B cell (primary cell): ENCODE measurements at regions not wholly inside any gene's neighbourhood (a gene's known extent, or its start where the extent isn't known, plus 50 kb on each side); places are given as distances from the start of the nearest gene placed in this dataset.

Experiments
- ATAC-seq: fragments of 200-7000 bp; cut with Tn5 transposase; one replicate; pipeline ENCODE4 v1.10.0; 2021; ENCODE audit warnings: low read depth, mild to moderate bottlenecking, moderate number of reproducible peaks, moderate library complexity
- CTCF ChIA-PET: fragments of 350-600 bp; sonication (Branson Sonifier 250); formaldehyde crosslinking; loops from one replicate; lab custom pipeline; 2021; ENCODE audit warnings: antibody characterized with exemption, inconsistent platforms; lab: Charles Lee
- POLR2A ChIA-PET: fragments of 350-600 bp; sonication (Branson Sonifier 250); formaldehyde crosslinking; loops from one replicate; lab custom pipeline; 2021; ENCODE audit warnings: antibody characterized with exemption; lab: Charles Lee
- DNase-seq: peaks from one replicate; pipeline ENCODE4 v3.0.0; 2013
- H2AFZ ChIP-seq: 2 replicates; pipeline ENCODE4 v1.6.1; 2012; ENCODE audit warnings: mild to moderate bottlenecking, low read depth, low read length; ENCODE audit not compliant: insufficient read depth, poor library complexity, severe bottlenecking
- H3K27ac ChIP-seq, 2 donors: 1 replicate in 1 of 2; 2 replicates in 1 of 2; pipeline ENCODE4 v1.5.1; 2012 to 2013; ENCODE audit warnings: low read length in 2 of 2, mild to moderate bottlenecking in 2 of 2, moderate library complexity in 1 of 2
- H3K27me3 ChIP-seq, 4 experiments: fragments of 200-600 bp in 1 of 4; sonication (generic) in 1 of 4; replicated peaks in 1 of 4; 1 replicate in 2 of 4; 2 replicates in 2 of 4; pipeline versions ENCODE4 v1.6.1 to v1.7.0; 2013 to 2016; ENCODE audit warnings: low read length in 3 of 4, mild to moderate bottlenecking in 2 of 4, mixed read lengths in 1 of 4, moderate library complexity in 1 of 4; ENCODE audit not compliant: insufficient read depth in 4 of 4, control insufficient read depth in 3 of 4; ENCODE audit errors: control extremely low read depth in 1 of 4
- H3K36me3 ChIP-seq, 2 experiments: replicated peaks in 1 of 2; 1 replicate in 1 of 2; 2 replicates in 1 of 2; pipeline versions ENCODE4 v1.6.1 to v1.7.1; 2013; ENCODE audit warnings: low read length in 1 of 2; ENCODE audit not compliant: insufficient read depth in 2 of 2, control insufficient read depth in 1 of 2; ENCODE audit errors: control extremely low read depth in 1 of 2, extremely low read depth in 1 of 2
- H3K4me1 ChIP-seq, 2 donors: fragments of 200-600 bp in 1 of 2; sonication (generic) in 1 of 2; 1 replicate in 1 of 2; 2 replicates in 1 of 2; pipeline versions ENCODE4 v1.5.1 to v1.6.1; 2013 to 2017; ENCODE audit warnings: low read length in 2 of 2; ENCODE audit not compliant: control insufficient read depth in 2 of 2, insufficient read depth in 2 of 2
- H3K4me2 ChIP-seq: replicated peaks from 2 replicates; pipeline ENCODE3; 2012; ENCODE audit warnings: mild to moderate bottlenecking, low read depth, low read length; ENCODE audit not compliant: poor library complexity, severe bottlenecking
- H3K4me3 ChIP-seq, 5 experiments: fragments of 200-600 bp in 1 of 5; sonication (generic) in 1 of 5; 1 replicate in 3 of 5; 2 replicates in 2 of 5; pipeline versions ENCODE4 v1.5.1 to v1.7.0; 2011 to 2016; ENCODE audit warnings: low read length in 4 of 5, mild to moderate bottlenecking in 4 of 5, low read depth in 2 of 5, control low read depth in 1 of 5, moderate library complexity in 1 of 5; ENCODE audit not compliant: insufficient read depth in 1 of 5; ENCODE audit errors: control extremely low read depth in 1 of 5, extremely low read depth in 1 of 5
- H3K79me2 ChIP-seq: fragments of 200-600 bp; sonication (generic); one replicate; pipeline ENCODE4 v1.6.0; 2016; ENCODE audit warnings: low read length; ENCODE audit not compliant: control insufficient read depth, insufficient read depth
- H3K9ac ChIP-seq: fragments of 200-600 bp; sonication (generic); 2 replicates; pipeline ENCODE4 v1.6.1; 2017; ENCODE audit warnings: mild to moderate bottlenecking, low read length, moderate library complexity
- H3K9me3 ChIP-seq, 3 donors: one replicate each; pipeline versions ENCODE4 v1.6.1 to v1.7.1; 2013; ENCODE audit warnings: low read length in 2 of 3; ENCODE audit not compliant: control insufficient read depth in 2 of 3, insufficient read depth in 1 of 3; ENCODE audit errors: control extremely low read depth in 1 of 3
- H4K20me1 ChIP-seq: 2 replicates; pipeline ENCODE4 v1.6.0; 2012; ENCODE audit warnings: mild to moderate bottlenecking, low read length; ENCODE audit not compliant: insufficient read depth, control insufficient read depth, poor library complexity, severe bottlenecking
- H3K27ac Mint-ChIP-seq: one replicate; pipeline ENCODE4 v1.8.0; 2021; ENCODE audit warnings: mixed read lengths
- H3K27me3 Mint-ChIP-seq: one replicate; pipeline ENCODE4 v1.8.0; 2021; ENCODE audit warnings: mixed read lengths
- H3K4me1 Mint-ChIP-seq: one replicate; pipeline ENCODE4 v1.8.0; 2021; ENCODE audit warnings: mixed read lengths
- H3K4me3 Mint-ChIP-seq: one replicate; pipeline ENCODE4 v1.8.0; 2021; ENCODE audit warnings: mixed read lengths
- H3K9me3 Mint-ChIP-seq: one replicate; pipeline ENCODE4 v1.8.0; 2022; ENCODE audit warnings: mixed read lengths; ENCODE audit not compliant: insufficient read depth
- EZH2 ChIP-seq: IDR thresholded peaks from 2 replicates; pipeline ENCODE4 v1.6.1; 2012; ENCODE audit warnings: borderline replicate concordance, low read depth, mild to moderate bottlenecking, moderate library complexity, low read length; ENCODE audit not compliant: insufficient read depth, poor library complexity, severe bottlenecking
- WGBS: methylation state at CpG from one replicate; pipeline ENCODE4 v1.1.5; 2013; ENCODE audit warnings: missing lambda C conversion rate; ENCODE audit not compliant: insufficient coverage; 5-methylcytosine and 5-hydroxymethylcytosine counted together
- intact Hi-C: fragments of 100-400 bp; cut with micrococcal nuclease; formaldehyde crosslinking; loops from one replicate; pipeline ENCODE4 v1.10.0; 2022
- TF ChIP-seq, protein P1 (sequence below): fragments of 200-600 bp; IDR thresholded peaks from one replicate; pipeline ENCODE4 v1.8.0; 2022; ENCODE audit warnings: antibody characterized with exemption, mild to moderate bottlenecking

DNA sequence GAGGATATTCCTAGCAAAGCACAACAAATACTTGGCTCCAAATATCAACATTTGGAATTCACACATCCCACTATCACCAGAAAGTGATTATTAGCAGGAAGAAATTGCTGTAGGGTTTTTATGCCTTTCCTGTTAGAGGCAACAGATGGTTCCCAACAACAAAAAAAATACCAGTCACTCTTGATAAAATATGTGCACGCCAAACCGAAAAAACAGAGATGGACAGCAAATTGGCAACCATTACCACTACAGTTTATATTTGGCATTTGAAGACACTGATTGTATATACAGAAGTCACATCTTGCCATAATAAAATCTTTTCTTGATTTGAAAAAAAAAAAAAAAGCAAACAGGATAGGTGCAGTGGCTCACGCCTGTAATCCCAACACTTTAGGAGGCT, 78.2 kb downstream of the TMPRSS5 start:
- peaks cover 0 to 6% (median 0%) of the 10 kb centered on the region in 3 donors for H3K9me3 ChIP-seq
- TF ChIP-seq, protein P1, sequence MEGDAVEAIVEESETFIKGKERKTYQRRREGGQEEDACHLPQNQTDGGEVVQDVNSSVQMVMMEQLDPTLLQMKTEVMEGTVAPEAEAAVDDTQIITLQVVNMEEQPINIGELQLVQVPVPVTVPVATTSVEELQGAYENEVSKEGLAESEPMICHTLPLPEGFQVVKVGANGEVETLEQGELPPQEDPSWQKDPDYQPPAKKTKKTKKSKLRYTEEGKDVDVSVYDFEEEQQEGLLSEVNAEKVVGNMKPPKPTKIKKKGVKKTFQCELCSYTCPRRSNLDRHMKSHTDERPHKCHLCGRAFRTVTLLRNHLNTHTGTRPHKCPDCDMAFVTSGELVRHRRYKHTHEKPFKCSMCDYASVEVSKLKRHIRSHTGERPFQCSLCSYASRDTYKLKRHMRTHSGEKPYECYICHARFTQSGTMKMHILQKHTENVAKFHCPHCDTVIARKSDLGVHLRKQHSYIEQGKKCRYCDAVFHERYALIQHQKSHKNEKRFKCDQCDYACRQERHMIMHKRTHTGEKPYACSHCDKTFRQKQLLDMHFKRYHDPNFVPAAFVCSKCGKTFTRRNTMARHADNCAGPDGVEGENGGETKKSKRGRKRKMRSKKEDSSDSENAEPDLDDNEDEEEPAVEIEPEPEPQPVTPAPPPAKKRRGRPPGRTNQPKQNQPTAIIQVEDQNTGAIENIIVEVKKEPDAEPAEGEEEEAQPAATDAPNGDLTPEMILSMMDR = no peak
- no peak for TF ChIP-seq EZH2
- Mint-ChIP-seq H3K27ac (no peak overlapping the region), H3K4me1 (no peaks in the 10 kb centered on the region), H3K9me3 (no peaks in the 10 kb centered on the region), H3K27me3 (peaks cover 23% of the 10 kb centered on the region), H3K4me3 (no peak overlapping the region)
- no peak overlapping the region for H2AFZ ChIP-seq
- H3K27me3 ChIP-seq = peaks cover 0 to 3% (median 0%) of the 10 kb centered on the region in 4 experiments
- DNase-seq (no peak), ATAC-seq (no peak)
- no peak overlapping the region for H3K9ac ChIP-seq
- no peak overlapping the region for H3K4me3 ChIP-seq
- WGBS = no CpG with 5 or more reads among the region's 3 CpGs
- ChIA-PET CTCF (no interaction called here), POLR2A (no interaction called here)
- no peaks in the 10 kb centered on the region for H3K36me3 ChIP-seq
- H3K4me1 ChIP-seq = no peaks in the 10 kb centered on the region
- no peak overlapping the region for H3K4me2 ChIP-seq
- intact Hi-C loops = no loop called here
- no peaks in the 10 kb centered on the region for H3K79me2 ChIP-seq
- no peak overlapping the region for H3K27ac ChIP-seq
- H4K20me1 ChIP-seq = no peaks in the 10 kb centered on the region

DNA sequence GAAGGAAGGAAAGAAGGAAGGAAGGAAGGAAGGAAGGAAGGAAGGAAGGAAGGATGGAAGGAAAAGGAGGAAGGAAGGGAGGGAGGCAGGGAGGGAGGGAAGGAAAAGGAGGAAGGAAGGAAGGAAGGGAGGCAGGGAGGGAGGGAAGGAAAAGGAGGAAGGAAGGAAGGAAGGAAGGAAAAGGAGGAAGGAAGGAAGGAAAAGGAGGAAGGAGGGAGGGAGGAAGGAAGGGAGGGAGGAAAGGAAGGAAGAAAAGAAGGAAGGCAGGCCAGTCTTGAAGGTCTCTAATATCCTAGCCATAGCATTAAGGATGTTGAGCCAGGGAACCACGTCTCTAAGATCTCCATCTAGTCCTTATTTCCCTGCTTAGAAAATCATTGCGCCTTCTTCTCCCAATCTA, 78.8 kb downstream of the TMPRSS5 start:
- H3K9me3 Mint-ChIP-seq = no peaks in the 10 kb centered on the region
- 95% methylated on average over 2 of the region's 2 CpGs for WGBS

More for the DNA sequence above, 78.8 kb downstream of the TMPRSS5 start:
- ATAC-seq = no peak
- Histone ChIP-seq H3K9me3 (peaks cover 0 to 6% (median 0%) of the 10 kb centered on the region in 3 donors), H3K79me2 (no peaks in the 10 kb centered on the region), H3K27me3 (peaks cover 0 to 3% (median 0%) of the 10 kb centered on the region in 4 experiments), H4K20me1 (no peaks in the 10 kb centered on the region), H3K4me1 (no peaks in the 10 kb centered on the region), H3K9ac (no peak overlapping the region), H2AFZ (no peak overlapping the region), H3K4me2 (no peak overlapping the region), H3K27ac (no peak overlapping the region), H3K36me3 (no peaks in the 10 kb centered on the region), H3K4me3 (no peak overlapping the region)
- Mint-ChIP-seq H3K4me1 (no peaks in the 10 kb centered on the region), H3K27ac (no peak overlapping the region), H3K27me3 (peaks cover 25% of the 10 kb centered on the region), H3K4me3 (no peak overlapping the region)
- DNase-seq = no peak
- ChIA-PET CTCF (no interaction called here), POLR2A (no interaction called here)
- no peak for TF ChIP-seq EZH2
- TF ChIP-seq, protein P1 = no peak
- intact Hi-C loops = no loop called here
